ENCODE measurements at regions not wholly inside any gene's neighbourhood (a gene's known extent, or its start where the extent isn't known, plus 50 kb on each side); places are given as distances from the start of the nearest gene placed in this dataset.

GRCh38 chr18:37680911-37681310 is 115.3 kb upstream of the CELF4 start:
- DNase-seq (ENCODE audit: low spot score) (no peak), ATAC-seq (no peak)

- ATAC-seq = no peak
- DNase-seq (ENCODE audit: low spot score) = no peak
These were observed 110.7 kb upstream of the CELF4 start for GRCh38 chr18:37676276-37676675.

- ATAC-seq (no peak), DNase-seq (ENCODE audit: low spot score) (no peak)
These were observed 110.1 kb upstream of the CELF4 start for GRCh38 chr18:37675699-37676098.

GRCh38 chr18:37674570-37674969 is 109.0 kb upstream of the CELF4 start:
- ATAC-seq = no peak
- DNase-seq (ENCODE audit: low spot score) = no peak

GRCh38 chr18:37673671-37674070 is 108.1 kb upstream of the CELF4 start:
- ATAC-seq = no peak
- DNase-seq (ENCODE audit: low spot score) = no peak

- no peak for ATAC-seq
- no peak for DNase-seq (ENCODE audit: low spot score)
These were observed 107.5 kb upstream of the CELF4 start for GRCh38 chr18:37672932-37673595.

GRCh38 chr18:37672001-37672400 is 106.4 kb upstream of the CELF4 start:
- DNase-seq (ENCODE audit: low spot score) (no peak), ATAC-seq (no peak)

GRCh38 chr18:37671530-37671929 is 105.9 kb upstream of the CELF4 start:
- ATAC-seq (no peak), DNase-seq (ENCODE audit: low spot score) (no peak)

- DNase-seq (ENCODE audit: low spot score) (no peak), ATAC-seq (no peak)
These were observed 105.5 kb upstream of the CELF4 start for GRCh38 chr18:37671119-37671518.

GRCh38 chr18:37669991-37670534 is 104.5 kb upstream of the CELF4 start:
- DNase-seq (ENCODE audit: low spot score) = no peak
- ATAC-seq = no peak

- no peak for ATAC-seq
- DNase-seq (ENCODE audit: low spot score) = no peak
These were observed 103.6 kb upstream of the CELF4 start for GRCh38 chr18:37668971-37669747.

- no peak for ATAC-seq
- DNase-seq (ENCODE audit: low spot score) = no peak
These were observed 102.2 kb upstream of the CELF4 start for GRCh38 chr18:37667836-37668235.

- ATAC-seq (no peak), DNase-seq (ENCODE audit: low spot score) (no peak)
These were observed 101.4 kb upstream of the CELF4 start for GRCh38 chr18:37666991-37667390.

GRCh38 chr18:37666451-37666850 is 100.9 kb upstream of the CELF4 start:
- DNase-seq (ENCODE audit: low spot score) = no peak
- ATAC-seq = no peak

- DNase-seq (ENCODE audit: low spot score) = no peak
- no peak for ATAC-seq
These were observed 99.7 kb upstream of the CELF4 start for GRCh38 chr18:37665346-37665745.

- ATAC-seq = no peak
- DNase-seq (ENCODE audit: low spot score) = no peak
These were observed 97.8 kb upstream of the CELF4 start for GRCh38 chr18:37663446-37663845.

- no peak for ATAC-seq
- no peak for DNase-seq (ENCODE audit: low spot score)
These were observed 97.1 kb upstream of the CELF4 start for GRCh38 chr18:37662546-37663339.

- ATAC-seq (no peak), DNase-seq (ENCODE audit: low spot score) (no peak)
These were observed 96.5 kb upstream of the CELF4 start for GRCh38 chr18:37662099-37662498.

- DNase-seq (ENCODE audit: low spot score) = no peak
- no peak for ATAC-seq
These were observed 95.9 kb upstream of the CELF4 start for GRCh38 chr18:37661478-37661877.

GRCh38 chr18:37661061-37661460 is 95.5 kb upstream of the CELF4 start:
- DNase-seq (ENCODE audit: low spot score) = no peak
- no peak for ATAC-seq

- DNase-seq (ENCODE audit: low spot score) (no peak), ATAC-seq (no peak)
These were observed 95.1 kb upstream of the CELF4 start for GRCh38 chr18:37660658-37661057.

GRCh38 chr18:37659906-37660305 is 94.3 kb upstream of the CELF4 start:
- DNase-seq (ENCODE audit: low spot score) (no peak), ATAC-seq (no peak)
